ENCODE measurements at regions not wholly inside any gene's neighbourhood (a gene's known extent, or its start where the extent isn't known, plus 50 kb on each side); places are given as distances from the start of the nearest gene placed in this dataset.

GRCh38 chr5:88613051-88613450 lies 269.9 kb downstream of the MEF2C start:
- DNase-seq = no peak

DNA sequence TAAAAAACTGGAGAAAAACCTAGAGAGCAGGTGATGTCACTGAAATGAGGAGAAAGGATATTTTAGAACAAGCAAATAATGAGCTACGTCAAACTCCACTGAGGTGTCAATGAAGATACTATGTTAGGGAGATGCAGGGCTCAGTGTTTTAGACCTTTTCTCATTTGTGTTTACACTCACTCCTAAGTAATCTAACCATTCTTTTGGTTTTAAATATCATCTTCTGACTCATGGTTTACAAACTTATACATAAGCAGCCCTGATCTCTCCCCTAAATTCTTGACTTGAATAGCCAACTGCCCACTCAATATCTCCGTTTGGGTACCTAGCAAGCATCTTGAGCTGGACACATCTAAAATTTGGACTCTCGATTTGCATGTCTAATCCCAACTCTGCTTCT lies 272.4 kb downstream of the MEF2C start:
- DNase-seq = no peak

GRCh38 chr5:88607492-88607891 lies 275.5 kb downstream of the MEF2C start:
- DNase-seq = no peak

DNA sequence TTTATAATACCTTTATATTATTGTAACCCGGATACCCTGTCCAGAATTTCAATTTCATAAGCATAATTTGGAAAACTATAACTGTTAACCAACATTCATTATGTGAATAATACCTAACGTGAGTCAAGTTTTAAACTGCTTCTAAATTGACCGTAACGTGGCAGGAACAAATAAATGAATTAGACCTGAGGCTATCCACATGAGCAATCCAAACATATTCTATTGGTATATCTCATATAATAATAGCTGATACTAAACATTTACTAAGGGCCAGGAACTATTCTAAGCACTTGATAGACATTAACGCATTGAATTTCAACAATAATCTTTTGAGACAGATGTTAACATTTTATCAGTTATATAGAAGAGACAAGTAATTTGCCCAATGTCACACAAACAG lies 276.4 kb downstream of the MEF2C start:
- DNase-seq = no peak

DNA sequence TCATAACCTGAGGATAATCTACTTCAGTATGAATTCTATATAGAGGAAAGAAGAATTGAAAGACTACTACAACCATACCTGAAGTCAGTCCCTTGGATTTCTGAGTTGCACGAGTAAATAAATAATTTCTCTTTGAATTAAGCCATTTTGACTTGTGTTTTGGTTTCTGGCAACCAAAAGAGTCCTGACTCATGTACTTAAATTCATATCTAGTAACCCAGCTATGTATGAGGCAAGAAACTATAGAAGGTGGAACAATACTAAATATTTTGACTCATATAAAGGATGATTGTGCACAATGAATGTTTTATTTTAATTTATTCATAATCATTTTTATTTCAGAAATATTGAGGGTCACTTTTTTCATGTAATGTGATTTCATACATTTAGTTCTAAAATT lies 276.8 kb downstream of the MEF2C start:
- DNase-seq = no peak

GRCh38 chr5:88602584-88602983 lies 280.4 kb downstream of the MEF2C start:
- DNase-seq = no peak

- no peak for DNase-seq
These were observed 288.5 kb downstream of the MEF2C start for GRCh38 chr5:88594441-88594840.

DNA sequence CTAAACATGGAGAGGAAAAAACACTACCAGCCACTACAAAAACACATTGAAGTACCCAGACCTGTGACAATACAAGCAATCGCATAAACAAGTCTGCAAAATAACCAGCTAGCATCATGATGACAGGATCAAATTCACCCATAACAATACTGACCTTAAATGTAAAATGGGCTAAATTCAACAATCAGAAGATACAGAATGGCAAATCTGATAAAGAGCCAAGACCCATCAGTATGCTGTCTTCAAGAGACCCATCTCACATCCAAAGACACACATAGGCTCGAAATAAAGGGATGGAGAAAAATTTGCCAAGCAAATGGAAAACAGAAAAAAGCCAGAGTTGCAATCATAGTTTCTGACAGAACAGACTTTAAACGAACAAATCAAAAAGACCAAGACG lies 294.4 kb downstream of the MEF2C start:
- DNase-seq = no peak

DNA sequence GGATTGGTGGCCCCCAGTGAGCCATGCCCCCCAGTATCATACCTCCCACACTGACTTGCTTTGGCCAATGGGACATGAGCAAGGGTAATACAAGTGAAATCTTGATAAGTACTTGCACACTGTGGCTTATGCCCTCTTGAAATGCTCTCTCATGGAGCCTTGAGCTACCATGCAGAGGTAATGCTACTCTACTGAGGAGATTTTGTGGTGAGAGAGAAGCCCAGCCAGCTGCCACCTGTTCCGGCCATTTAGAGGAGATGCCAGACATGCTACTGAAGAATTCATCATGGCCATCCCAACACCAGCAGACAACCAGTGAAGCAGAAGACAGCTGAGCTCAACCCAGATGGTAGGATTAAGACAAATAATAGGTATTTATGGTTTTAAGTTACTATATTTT lies 299.5 kb downstream of the MEF2C start:
- no peak for DNase-seq

- DNase-seq = no peak
These were observed 289.7 kb upstream of the TMEM161B start for GRCh38 chr5:88558366-88558765.

GRCh38 chr5:88557881-88558280 lies 289.2 kb upstream of the TMEM161B start:
- DNase-seq = no peak

DNA sequence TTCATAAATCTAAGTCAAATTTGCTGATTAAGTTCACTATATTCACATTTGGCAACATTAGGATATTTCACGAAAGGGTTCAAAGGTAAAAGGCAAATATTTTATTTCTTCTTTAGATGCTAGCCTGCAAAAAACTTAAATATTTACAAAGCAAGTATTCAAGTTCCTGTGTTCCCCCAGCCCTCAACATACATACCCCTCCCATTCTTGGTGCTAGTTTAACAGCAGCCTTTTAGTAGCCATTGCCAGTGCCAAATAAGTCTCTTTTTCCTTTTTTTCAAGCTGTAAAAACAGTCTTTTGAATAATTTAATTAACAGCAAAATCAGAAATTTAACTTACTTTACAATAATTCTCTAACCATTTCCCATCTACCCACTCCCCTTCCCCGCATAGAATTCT lies 288.5 kb upstream of the TMEM161B start:
- DNase-seq = no peak

GRCh38 chr5:88556406-88556805 lies 287.8 kb upstream of the TMEM161B start:
- no peak for DNase-seq

DNA sequence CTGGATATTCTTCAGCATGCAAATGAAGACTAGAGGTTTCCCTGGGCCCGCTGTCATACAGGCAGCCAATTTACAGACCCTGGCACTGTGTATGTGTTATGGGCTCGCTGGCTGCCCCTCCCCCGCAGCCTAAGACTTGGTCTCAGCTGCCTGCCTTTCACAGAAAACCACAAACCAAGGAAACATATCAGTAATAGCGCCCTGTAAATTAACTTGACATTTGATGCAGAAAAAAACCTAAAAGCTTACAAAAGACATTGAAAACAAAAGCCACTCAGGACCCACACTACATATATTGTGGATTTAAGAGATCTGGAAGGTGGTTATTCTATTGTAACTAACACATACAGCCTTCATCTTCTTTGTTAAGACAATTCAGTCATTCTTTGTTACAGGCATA lies 287.0 kb upstream of the TMEM161B start:
- no peak for DNase-seq

- DNase-seq = no peak
These were observed 285.3 kb upstream of the TMEM161B start for GRCh38 chr5:88553986-88554385.

DNA sequence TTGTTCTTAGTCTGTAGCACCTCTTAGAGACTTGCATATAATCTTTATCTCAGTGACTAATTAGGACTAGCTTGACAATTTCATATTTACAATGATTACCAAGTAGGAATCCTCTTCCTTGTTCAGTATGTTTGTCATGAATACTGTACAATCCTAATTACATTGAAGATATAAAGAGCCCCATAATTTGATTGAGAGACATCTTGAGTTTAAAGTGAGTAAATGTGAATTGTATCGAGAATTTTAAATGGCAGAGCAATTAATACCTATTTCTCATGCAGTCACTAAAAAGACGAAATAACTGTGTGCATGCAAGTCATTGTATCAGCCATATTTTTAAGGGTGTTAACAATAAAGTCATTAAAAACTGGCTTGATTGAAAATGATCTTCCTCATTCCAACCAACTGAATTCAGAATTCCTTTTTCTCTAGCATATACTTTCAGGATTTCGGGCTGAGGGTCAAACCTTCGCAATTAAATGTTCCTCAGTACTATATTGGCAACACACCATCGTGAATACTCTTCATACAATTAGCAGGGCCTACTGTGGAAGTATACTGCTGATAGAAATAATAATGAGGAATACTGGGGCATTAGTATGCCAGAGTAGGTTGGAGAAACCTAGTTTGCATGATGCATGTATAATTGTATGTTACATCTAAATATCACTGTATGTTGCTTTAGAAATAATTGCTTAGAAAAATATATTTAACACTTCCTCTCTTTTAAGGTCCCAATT lies 284.7 kb upstream of the TMEM161B start:
- DNase-seq = no peak

GRCh38 chr5:88552426-88552825 lies 283.8 kb upstream of the TMEM161B start:
- no peak for DNase-seq

DNA sequence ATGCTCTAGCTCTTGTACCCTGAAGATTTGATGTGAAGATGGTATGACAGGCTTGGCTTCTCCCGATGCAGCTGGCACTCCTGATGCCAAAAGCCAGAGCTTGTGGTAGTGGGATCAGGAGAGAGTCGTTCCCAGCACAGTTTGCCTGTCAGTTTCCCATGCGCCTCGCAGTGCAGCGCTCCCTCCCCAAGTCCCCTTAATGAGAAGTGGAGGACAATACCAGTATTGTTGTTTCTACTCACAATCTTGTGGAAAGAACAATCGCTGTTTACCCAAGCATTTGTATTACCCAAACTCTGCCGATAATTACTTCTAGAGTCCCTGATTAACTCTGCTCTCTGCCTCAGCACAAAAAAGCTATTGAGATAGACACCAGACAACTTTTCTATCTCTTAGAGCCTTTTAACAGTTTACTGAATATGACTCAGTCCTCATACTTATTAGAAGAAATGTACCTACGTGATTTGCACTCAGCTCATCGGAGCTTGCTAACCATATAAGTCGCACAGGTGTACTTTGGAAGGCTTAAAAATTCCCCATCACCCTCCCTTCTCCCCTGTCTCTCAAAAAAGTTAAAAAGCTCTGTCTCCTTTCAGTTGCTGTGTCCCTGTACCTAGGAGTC lies 283.2 kb upstream of the TMEM161B start:
- no peak for DNase-seq

DNA sequence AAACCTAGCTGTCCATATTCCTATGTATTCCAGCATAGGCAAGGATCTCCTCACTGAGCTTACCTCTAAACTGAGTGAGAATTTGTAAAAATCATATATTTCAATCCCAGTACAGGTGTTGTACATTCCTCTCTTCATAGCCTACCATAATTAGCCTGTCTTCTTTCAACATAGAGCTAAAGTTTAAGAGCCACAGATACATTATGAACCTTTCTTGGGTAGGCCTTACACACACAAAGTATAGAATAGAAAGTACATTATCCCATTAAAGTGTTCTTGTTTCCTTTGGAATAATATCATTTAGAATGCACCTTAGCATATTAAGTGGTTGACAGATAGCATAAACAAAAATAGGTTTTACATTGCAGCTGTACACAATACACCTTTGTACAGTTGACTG lies 282.1 kb upstream of the TMEM161B start:
- DNase-seq = no peak

DNA sequence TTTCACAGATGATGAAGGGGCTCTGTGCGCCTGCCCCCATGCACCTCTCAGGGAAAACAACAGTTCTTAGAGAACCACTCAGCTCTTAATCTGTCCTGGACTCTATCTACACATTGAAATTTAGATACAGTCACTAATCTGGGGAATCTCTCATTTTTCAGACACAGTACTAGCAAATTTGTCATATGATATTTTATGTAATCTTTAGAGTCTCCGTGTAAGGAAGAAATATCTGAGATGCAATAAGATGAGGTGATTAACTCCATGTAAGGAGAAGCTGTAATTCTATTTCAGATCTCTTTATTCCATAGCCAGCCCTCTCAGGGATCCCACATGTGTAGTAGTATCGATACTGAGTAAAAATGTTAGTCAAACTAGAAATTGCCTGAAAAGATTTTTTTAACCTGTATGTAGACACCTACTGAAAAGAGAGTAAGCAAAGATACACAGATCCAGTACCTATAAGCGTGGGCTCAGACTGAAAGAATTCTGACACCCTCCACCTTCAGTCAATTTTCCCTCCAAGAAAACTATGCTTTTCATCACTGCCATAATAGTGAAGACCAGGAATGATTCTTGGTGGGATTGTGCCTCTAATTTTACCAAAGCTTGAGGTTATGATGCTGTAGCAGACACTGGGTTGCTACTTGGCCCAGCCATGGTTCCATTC lies 279.6 kb upstream of the TMEM161B start:
- DNase-seq = no peak

DNA sequence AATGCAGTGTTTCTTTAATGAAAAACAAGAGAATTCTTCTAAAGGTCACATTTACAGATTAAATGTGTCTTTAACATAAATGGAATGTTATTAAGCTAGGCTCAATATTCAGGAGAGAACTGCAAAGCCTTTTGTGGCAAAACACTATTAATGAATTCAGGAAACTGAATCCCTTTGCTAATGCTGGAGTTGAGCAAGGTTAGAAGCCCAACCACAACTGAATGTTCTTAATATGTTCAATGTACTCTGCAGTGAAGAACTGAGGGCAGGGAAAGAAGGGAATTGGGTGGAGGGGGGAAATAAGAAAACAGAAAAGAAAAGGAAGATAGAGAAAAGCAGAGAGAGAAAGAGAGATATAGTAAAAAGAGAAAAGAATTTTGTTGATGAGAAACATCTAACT lies 276.7 kb upstream of the TMEM161B start:
- DNase-seq = no peak

GRCh38 chr5:88544671-88545070 lies 276.0 kb upstream of the TMEM161B start:
- DNase-seq = no peak

DNA sequence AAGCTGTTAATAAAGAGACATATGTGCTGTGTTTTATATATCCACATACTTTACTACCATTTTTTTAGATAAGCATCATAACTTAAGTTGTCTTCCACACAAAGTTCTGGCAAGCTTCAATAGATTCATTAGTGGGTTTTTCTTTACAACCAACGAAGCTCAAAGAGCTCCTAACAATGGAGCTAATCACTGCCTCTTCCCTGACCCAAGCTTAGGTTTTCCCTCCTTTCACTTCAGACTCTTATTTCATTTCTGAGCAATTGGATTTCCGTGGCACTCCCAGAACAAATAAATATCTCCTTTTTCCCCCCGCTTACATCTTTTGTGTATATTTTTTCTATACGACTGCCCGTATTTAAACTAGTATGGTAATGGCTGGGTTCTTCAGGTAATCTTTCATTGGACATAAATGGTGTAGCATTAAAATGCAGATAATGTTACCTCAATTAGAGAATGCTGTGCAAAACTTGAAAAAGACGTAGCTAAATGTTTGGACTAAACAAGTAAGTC lies 275.5 kb upstream of the TMEM161B start:
- DNase-seq = no peak

GRCh38 chr5:88542786-88543185 lies 274.1 kb upstream of the TMEM161B start:
- DNase-seq = no peak
